Thyroid gland (tissue), 4 donors: ENCODE measurements at regions not wholly inside any gene's neighbourhood (a gene's known extent, or its start where the extent isn't known, plus 50 kb on each side); places are given as distances from the start of the nearest gene placed in this dataset.

Experiments used
- POLR2A ChIP-seq, 2 donors: fragments of 450-650 bp; IDR thresholded peaks; one replicate each; pipeline ENCODE4 v1.6.1; 2017; ENCODE audit warnings: antibody characterized with exemption in 2 of 2, mild to moderate bottlenecking in 2 of 2, moderate library complexity in 1 of 2
- TF ChIP-seq, protein P1 (sequence below), 6 experiments: fragments of 200-600 bp in 3 of 6; fragments of 450-650 bp in 3 of 6; sonication (generic) in 3 of 6; IDR thresholded peaks; one replicate each; pipeline ENCODE4 v1.5.1; 2016 to 2019; ENCODE audit warnings: antibody characterized with exemption in 6 of 6, mild to moderate bottlenecking in 2 of 6, inconsistent platforms in 1 of 6, moderate library complexity in 1 of 6

DNA sequence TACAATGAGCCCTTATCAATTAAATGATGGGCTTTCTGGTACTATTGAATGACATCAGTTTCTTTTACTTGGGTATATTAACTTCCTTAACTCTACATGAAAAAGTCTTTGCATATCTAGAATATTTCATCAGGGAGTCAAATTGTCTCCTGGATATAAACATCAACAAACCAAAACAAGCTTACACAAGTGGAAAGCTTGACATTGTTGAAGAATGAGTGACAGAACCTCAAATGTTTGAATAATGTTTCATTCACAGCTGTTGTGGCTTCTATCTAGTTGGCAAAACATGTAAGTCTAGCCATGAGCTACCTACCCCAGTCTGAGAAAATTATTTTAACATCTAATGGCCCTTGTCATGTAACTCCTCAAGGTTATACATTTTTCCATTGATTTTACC is 604.8 kb upstream of the ADAMTS5 start:
- TF ChIP-seq, protein P1, sequence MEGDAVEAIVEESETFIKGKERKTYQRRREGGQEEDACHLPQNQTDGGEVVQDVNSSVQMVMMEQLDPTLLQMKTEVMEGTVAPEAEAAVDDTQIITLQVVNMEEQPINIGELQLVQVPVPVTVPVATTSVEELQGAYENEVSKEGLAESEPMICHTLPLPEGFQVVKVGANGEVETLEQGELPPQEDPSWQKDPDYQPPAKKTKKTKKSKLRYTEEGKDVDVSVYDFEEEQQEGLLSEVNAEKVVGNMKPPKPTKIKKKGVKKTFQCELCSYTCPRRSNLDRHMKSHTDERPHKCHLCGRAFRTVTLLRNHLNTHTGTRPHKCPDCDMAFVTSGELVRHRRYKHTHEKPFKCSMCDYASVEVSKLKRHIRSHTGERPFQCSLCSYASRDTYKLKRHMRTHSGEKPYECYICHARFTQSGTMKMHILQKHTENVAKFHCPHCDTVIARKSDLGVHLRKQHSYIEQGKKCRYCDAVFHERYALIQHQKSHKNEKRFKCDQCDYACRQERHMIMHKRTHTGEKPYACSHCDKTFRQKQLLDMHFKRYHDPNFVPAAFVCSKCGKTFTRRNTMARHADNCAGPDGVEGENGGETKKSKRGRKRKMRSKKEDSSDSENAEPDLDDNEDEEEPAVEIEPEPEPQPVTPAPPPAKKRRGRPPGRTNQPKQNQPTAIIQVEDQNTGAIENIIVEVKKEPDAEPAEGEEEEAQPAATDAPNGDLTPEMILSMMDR (IDR thresholded peaks at IDR 0.05) = no peak
- TF ChIP-seq POLR2A (IDR thresholded peaks at IDR 0.05) = no peak
